ENCODE measurements at regions not wholly inside any gene's neighbourhood (a gene's known extent, or its start where the extent isn't known, plus 50 kb on each side); places are given as distances from the start of the nearest gene placed in this dataset.

GRCh38 chr3:139101396-139101795 lies 56.7 kb upstream of the PRR23C start:
- TF ChIP-seq POLR2AphosphoS5 (IDR thresholded peaks at IDR 0.05; ENCODE audit: low read depth, low read length) = no peak
- TF ChIP-seq, protein P1, sequence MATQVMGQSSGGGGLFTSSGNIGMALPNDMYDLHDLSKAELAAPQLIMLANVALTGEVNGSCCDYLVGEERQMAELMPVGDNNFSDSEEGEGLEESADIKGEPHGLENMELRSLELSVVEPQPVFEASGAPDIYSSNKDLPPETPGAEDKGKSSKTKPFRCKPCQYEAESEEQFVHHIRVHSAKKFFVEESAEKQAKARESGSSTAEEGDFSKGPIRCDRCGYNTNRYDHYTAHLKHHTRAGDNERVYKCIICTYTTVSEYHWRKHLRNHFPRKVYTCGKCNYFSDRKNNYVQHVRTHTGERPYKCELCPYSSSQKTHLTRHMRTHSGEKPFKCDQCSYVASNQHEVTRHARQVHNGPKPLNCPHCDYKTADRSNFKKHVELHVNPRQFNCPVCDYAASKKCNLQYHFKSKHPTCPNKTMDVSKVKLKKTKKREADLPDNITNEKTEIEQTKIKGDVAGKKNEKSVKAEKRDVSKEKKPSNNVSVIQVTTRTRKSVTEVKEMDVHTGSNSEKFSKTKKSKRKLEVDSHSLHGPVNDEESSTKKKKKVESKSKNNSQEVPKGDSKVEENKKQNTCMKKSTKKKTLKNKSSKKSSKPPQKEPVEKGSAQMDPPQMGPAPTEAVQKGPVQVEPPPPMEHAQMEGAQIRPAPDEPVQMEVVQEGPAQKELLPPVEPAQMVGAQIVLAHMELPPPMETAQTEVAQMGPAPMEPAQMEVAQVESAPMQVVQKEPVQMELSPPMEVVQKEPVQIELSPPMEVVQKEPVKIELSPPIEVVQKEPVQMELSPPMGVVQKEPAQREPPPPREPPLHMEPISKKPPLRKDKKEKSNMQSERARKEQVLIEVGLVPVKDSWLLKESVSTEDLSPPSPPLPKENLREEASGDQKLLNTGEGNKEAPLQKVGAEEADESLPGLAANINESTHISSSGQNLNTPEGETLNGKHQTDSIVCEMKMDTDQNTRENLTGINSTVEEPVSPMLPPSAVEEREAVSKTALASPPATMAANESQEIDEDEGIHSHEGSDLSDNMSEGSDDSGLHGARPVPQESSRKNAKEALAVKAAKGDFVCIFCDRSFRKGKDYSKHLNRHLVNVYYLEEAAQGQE (IDR thresholded peaks at IDR 0.05; ENCODE audit: insufficient read depth in 1 of 2, low read depth in 2 of 2, low read length in 1 of 2) = no peak
- TF ChIP-seq, protein P2, sequence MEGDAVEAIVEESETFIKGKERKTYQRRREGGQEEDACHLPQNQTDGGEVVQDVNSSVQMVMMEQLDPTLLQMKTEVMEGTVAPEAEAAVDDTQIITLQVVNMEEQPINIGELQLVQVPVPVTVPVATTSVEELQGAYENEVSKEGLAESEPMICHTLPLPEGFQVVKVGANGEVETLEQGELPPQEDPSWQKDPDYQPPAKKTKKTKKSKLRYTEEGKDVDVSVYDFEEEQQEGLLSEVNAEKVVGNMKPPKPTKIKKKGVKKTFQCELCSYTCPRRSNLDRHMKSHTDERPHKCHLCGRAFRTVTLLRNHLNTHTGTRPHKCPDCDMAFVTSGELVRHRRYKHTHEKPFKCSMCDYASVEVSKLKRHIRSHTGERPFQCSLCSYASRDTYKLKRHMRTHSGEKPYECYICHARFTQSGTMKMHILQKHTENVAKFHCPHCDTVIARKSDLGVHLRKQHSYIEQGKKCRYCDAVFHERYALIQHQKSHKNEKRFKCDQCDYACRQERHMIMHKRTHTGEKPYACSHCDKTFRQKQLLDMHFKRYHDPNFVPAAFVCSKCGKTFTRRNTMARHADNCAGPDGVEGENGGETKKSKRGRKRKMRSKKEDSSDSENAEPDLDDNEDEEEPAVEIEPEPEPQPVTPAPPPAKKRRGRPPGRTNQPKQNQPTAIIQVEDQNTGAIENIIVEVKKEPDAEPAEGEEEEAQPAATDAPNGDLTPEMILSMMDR (IDR thresholded peaks at IDR 0.05) = no peak
- TF ChIP-seq SIN3A (IDR thresholded peaks at IDR 0.05; ENCODE audit: borderline replicate concordance, insufficient read depth, low read depth, low read length) = no peak
- TF ChIP-seq TCF7L2 (IDR thresholded peaks at IDR 0.05; ENCODE audit: low read depth, low read length) = no peak

All from Panc1 (cell line).